ENCODE measurements at regions not wholly inside any gene's neighbourhood (a gene's known extent, or its start where the extent isn't known, plus 50 kb on each side); places are given as distances from the start of the nearest gene placed in this dataset.

DNA sequence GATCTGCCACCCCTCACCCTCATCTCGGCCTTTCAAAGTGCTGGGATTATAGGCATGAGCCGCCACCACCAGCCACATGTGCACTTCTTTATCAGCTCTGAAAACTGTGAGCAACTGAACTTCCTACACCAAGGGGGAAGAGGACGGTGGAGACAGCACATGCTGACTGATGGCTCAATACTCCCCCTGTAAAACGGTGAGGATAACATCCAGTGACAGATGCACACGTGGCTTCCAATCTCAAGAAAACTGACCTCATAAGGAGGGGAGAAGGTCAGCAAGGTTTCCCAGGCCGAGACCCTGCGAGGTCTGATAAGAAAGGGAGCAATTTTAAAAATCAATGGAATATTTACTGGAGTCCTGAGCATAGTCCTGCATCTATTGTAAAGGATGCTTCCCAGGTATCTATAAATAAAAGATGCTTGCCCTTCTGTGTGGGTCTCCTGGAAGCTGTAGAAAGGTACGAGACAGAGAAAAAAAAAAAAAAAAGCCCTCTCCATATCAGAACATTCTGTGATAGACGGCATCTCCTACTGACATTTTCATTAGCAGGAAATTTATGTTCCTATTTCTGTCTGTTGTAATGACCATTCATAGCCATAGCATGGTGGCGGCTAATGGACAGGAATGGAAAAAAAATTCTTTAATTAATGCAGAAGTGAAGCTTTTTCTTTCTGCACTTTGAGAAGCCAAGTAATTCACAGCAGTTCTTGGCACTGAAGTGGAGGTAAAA, 385.1 kb downstream of the ZNF536 start:
- DNase-seq (ENCODE audit: extremely low read depth, low read depth, low spot score): no peak

DNA sequence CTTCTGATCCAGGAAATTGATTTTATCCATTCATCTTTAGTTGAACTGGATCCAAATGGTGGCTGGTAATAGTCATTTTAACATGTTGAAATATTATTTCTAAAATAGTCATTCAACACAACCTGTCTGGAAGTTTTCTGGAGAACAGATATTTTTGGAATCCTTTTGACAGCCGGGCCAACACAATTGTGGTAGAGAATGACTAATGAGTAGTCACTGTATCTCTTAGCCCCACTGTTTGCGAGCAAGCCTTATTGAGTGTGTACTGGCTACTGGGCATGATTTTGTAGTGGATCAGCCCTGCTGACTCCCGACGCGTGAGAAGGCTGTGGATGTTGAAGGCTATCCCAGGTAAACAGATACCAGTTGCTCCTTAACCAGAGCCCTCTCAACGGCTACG, 383.4 kb downstream of the ZNF536 start:
- no peak for DNase-seq (ENCODE audit: extremely low read depth, low read depth, low spot score)

DNA sequence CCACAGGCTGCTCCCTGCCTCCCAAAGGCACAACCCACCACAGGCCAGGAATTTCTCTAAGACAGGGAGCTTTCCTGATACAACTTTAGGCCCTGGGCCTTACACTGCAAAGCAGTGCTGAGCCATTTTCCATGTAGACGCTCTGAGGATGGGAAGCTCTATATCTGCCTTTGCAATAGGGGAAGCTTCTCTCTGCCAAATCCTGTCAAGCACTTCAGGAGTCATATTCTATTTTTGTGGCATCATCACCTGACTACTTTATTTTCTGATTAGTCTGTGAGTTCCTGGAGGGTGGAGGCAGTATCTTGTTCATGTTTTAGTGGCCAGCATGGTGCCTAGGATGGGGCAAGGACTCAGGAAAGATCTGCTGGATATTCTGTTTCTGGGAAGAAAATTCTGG, 382.0 kb downstream of the ZNF536 start:
- no peak for DNase-seq (ENCODE audit: extremely low read depth, low read depth, low spot score)

DNA sequence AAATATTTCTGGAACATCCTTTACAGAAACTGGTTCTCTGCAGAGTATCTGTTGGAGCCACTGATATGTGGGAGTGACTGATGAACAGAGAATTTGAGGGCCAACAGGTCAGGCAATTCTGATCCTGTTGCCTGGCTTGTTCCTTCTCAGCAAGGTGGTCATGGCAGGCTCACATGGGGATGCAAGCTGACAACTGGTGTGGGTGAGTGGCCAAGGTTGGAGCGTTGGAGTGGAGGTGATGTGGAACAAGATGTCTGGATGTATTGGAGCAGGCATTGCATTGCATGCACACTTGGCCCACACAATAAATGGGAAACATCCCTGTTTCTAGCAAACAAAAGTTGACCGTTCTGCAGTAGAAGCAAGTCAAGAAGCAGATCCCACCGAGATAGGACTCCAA, 380.7 kb downstream of the ZNF536 start:
- no peak for DNase-seq (ENCODE audit: extremely low read depth, low read depth, low spot score)

DNA sequence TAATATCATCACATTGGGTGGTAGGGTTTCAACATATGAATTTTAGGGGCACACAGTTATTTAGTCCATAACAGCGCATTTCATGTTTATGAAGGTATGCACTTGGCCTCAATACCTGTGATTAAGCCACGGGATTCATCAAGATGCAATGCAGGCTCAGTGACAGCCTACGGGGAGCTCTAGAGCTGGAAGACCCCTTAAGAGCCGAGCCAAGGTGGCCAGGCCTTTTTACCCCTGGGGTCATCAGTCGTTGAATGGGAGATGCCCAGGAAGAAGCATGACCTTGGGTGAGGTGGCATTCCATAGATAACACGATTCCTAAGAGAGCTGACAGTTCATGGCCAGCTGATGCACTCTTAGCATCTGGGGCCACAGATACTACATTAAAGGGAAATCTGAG, 380.0 kb downstream of the ZNF536 start:
- no peak for DNase-seq (ENCODE audit: extremely low read depth, low read depth, low spot score)

DNA sequence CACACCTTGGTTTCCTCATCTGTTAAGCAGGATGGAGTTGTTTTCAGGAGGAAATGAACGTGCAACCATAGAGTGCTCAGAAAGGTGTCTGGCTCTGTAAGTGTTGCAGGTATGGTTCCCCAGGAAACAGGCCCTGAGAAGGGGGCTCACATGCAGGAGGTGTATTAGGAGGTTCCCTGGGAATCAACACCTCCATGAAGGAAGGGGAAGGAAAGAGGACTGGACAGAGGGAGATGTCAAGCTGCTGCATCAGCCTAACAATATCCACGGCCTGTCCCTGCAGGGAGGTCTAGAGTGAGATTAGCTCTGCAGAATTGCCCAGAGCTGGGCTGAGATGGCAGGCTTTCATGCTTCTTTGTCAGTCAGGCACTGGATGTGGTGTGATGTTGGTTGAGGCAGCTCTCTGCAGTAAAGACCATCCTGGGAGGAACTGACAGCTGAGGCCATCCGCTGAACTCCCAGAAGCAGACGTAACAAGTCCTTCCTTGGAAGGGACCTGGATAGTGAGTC, 373.3 kb downstream of the ZNF536 start:
- DNase-seq (ENCODE audit: extremely low read depth, low read depth, low spot score): no peak

DNA sequence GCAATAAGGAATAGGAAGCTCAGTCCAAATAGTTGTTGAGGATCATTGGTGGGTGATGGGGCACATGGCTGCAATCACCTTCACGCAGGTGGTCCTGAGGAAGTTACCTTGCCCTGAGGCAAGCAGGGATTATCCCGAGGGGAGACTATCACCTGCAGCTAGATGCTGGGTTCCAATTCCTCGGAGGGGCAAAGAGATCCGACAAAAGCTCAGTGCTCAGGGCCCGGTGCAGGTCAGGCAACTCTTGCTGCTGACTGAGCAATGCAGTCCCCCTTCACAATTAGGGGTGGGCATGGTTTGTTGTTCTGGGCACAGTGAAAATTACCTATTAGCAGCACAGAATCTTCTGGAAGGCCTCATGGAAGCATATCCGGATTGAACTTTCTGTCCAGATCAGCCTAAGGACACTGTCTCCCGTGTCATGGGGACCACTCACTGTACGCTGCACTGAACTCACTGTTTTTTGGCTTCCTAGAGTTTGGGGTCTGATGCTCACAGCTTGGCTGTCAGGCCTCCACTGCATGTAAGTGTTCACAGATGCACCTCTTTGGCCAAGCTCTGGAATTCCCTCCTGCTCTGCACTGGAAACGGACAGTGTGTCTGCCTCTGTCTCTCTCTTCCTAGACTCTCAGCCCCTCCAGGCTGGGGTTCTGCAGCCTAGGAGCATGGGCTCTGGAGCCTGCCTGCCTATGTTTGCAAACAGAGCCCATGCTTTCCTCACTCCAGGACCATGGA, 372.7 kb downstream of the ZNF536 start:
- no peak for DNase-seq (ENCODE audit: extremely low read depth, low read depth, low spot score)

DNA sequence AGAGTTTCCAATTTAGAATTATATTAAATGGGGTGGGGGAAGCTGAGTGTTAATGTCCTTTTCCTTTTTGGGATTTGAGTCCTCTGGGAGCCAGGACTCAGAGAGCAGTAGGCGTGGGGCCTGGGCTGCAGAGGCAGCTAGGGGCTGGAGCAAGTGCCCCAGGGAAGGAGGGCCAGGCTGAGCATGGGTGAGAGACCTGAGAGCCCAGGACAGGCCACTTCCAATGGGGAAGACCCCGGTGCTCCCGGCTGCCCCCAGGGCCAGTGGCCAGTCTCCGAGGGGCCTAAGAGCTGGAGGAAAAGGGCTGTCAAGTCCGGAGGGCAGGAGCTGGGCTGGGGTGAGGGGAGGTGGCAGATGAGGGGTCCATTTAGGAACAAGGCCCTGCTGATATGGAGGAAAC, 371.5 kb downstream of the ZNF536 start:
- no peak for DNase-seq (ENCODE audit: extremely low read depth, low read depth, low spot score)

DNA sequence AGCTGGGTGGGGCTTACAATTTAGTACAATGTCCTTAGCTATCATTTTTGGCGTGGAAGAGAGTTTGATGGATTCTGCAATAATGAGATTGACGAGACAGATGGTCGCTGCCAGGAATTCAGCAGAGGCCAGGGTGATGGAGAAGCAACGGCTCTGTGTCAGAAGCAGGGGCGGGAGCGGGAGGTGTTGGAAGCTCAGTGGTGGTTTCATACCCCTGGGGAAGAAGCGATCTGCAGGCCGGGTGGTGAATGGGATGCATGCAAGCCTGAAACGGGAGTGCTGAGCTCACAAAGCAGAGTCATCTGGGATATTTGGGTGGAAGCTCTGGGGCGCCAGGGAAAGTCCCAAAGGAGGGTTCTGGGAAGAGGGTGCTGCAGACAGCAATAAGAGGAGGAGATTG, 370.8 kb downstream of the ZNF536 start:
- DNase-seq (ENCODE audit: extremely low read depth, low read depth, low spot score): no peak

DNA sequence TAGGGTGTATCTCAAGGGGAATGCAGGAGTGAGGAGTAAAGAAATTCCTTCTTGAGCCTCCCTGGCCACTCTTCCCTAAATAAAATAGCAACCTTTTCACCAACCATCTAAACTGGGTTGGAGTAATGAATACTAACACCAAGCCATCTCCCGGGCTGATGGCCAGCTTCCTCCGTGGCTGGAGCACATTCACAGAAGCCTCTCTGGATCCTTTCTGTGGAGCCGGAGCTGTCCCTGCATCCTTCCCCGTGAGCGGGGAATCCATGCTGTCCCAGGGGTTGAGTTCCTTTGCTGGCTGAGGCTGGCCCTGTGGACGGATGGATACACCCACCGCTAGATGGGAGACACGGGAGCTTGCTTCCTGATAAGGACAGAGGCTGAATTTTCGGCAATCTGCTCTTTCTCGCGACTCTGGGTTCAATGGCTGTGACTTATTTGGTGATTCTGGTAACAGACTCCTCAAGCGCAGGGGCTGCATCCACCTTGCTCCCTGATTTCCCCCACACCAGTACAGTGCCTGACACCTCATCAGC, 370.3 kb downstream of the ZNF536 start:
- DNase-seq (ENCODE audit: extremely low read depth, low read depth, low spot score): no peak

DNA sequence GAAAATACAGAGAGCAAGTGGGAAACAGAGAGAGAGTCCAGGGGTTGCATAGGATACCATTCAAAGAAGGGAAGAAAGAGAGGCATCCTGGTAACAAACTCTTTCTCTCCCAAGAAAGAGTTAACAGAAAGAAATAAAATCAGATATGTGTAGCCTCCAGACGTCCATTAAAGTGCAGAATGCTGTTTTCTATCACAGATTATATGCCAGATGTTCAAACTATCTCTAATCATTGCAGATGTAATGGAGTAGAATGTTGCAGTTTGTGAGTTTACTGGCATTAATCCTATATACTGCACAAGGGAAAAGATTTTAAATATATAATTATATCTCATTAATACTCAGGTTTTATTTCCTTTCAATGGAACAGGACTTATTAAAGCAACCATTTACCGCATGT, 369.4 kb downstream of the ZNF536 start:
- DNase-seq (ENCODE audit: extremely low read depth, low read depth, low spot score): no peak

DNA sequence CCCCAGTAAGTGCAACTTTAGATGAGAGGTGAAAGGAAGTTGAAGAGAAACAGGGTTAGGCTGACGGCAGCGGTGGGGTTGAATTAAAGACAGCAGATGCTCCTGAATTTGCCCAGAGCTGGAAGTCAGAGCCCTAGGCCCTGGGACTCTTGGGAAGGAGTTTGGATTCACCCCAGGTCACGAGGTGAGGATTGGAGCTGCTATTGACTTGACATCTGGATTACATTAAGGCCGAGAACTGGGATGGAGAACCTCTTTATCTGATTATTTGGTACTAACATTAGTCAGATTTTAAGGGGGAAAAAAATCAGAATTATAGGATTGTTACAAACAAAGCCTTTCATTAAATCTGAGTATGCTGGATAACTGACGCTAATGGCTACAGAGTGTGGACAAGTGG, 367.2 kb downstream of the ZNF536 start:
- DNase-seq (ENCODE audit: extremely low read depth, low read depth, low spot score): no peak

DNA sequence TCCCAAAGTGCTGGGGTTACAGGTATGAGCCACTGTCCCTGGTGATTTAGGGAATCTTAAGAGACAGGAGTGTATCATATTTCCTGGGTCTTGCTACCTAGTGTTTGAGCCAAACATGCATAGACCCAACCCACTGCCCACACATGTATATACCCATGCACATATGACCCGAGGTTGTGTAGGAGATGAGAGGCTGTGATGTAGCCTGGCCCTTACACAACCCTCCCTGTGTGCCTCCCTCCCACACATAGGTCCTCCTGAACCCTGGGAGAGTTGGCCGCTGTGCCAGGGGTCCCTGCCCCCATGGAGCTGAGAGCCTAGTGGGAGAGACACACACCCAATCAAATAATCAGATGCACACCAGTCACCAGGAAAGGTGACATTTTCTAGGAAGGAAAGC, 365.9 kb downstream of the ZNF536 start:
- DNase-seq (ENCODE audit: extremely low read depth, low read depth, low spot score): no peak

DNA sequence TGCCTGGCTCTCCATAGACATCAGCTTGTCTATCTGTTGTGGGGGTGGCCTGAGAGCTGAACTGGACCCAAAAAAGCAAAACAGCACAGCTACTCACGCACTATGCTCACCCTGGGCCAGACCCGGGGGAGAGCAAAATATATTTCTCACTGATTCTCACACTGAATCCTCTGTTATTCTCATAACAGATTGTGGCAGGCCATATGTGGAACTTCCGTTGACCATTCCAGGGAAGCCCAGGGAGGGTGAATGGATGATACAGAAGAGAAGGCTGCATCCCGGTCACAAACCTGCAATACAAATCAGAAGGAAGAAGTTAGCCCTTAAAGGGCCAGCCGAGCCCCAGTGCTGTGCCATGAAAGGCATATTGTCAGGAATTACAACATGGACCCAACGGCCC, 362.5 kb downstream of the ZNF536 start:
- no peak for DNase-seq (ENCODE audit: extremely low read depth, low read depth, low spot score)

DNA sequence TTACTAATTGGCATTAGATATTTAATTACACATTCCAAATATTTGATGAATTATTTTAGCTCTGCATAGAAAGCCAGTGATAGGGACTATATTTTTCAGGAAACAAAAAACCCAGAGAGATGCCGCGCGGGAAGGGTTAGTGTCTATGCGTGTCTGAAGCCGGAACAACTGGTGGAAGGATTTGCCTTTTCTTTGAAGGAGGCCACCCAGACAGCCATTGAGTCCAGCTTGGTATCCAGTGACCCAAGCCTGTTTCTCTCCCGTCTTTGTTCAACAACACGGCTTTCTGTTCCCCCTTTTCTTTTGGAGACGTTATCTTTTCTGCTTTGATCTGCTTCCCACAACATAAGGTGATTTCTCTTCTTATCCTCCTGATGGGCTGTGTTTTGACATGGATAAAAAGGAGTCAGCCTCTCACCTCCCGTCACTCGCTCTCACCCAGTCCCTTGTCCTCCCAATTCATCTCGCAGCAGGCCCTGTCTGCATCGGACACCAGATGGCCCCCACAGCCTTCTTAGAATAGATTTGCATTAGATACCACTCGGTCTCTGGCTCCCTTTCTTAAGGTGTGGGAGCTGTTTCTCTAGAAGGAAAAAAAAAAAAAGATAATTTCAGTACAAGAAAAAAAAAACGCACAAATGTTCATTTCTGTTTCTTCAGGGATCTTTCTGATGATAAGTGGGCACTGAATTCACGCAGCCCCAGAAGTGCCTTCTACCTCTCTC, 361.8 kb downstream of the ZNF536 start:
- DNase-seq (ENCODE audit: extremely low read depth, low read depth, low spot score): no peak

DNA sequence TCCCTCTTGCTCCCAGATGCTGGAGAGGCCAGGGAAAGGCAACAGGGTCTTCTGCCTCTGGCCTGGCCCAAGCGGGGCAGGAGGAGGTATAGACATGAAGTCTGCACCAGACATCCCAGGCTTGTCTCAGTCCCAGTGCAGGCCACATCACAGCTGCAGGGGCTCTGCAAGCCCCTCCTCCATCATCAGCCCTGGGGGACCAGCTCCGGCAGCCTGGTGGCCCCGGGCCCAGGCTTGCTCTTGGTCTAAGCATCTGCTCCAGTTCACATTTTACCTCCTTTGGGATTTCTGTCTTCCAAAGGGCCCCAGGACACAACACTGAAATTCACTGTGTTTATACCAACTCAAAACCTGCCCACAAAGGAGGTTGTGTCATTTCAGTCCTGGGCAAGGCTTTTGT, 359.4 kb downstream of the ZNF536 start:
- no peak for DNase-seq (ENCODE audit: extremely low read depth, low read depth, low spot score)

DNA sequence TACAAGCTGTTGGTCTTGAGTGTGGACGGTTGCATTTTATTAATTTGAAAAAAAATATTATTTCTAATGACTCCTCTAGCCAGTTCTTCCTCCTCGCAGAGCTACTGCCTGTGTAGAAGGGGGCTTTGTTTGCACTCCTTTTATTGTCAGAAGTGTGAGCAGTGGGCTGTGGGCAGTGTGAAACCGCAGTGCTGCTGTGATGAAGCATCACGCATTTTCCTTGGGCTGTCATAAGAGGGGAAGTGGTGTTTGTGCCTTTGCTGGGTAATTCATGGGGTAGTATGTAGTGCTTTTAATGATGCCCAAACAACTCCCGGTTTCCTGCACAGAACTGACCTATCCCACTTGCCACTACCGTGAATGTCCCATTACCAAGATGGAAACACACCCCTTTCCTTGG, 357.3 kb downstream of the ZNF536 start:
- no peak for DNase-seq (ENCODE audit: extremely low read depth, low read depth, low spot score)

DNA sequence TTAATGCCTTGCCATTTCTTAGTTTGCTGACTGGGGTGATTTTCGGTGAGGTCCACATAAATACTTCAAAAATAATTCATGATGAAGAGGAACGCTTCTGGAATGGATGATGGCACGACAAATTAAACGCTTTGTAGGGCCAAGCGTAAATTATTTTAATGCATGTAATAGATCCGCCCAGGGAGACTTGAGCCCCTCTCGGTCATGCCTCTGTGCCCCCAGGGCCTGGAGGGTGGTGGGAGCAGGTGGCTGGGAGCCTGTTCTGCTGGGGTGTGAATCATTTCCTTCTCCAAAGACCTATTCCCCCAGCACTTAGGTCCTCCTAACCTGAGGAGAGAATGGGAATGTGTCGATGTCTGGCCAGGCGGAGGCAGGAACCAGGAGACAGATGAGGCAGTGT, 350.6 kb downstream of the ZNF536 start:
- no peak for DNase-seq (ENCODE audit: extremely low read depth, low read depth, low spot score)

DNA sequence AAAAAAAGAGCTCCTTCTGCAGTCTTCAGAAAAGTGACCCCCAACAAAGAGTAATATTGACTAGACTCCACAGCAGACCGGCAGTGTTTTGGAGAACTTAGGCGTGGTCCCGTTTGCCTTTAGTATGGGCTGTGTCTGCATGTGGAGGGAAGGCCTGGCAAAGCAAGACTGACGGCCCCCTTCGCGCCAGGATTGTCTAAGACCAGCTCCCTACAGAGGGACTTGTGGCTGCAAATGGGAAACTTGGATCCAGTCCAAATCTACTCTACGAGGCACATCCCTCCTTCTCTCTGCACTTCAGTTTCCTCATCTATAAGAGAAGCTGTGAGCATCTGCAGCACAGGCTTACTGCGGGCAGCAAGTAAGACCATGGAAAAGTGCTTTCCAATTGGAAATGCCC, 350.0 kb downstream of the ZNF536 start:
- DNase-seq (ENCODE audit: extremely low read depth, low read depth, low spot score): no peak

DNA sequence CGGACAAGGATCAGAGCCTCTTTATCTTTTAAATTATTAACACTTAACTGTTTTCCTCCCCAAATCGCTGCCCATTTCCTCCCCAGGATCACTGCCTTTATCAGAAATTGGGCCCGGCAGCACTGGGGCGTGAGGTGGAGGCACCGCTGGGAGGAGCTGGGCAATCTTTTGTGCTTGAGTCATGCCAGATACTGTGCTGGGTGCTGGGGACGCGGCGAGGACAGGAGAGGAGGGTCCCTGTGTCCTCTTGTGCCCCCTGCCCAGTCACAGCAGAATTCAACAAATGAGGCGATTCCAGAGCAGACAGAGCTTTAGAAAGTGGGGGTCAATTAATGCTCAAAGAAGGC, 347.8 kb downstream of the ZNF536 start:
- no peak for DNase-seq (ENCODE audit: extremely low read depth, low read depth, low spot score)

DNA sequence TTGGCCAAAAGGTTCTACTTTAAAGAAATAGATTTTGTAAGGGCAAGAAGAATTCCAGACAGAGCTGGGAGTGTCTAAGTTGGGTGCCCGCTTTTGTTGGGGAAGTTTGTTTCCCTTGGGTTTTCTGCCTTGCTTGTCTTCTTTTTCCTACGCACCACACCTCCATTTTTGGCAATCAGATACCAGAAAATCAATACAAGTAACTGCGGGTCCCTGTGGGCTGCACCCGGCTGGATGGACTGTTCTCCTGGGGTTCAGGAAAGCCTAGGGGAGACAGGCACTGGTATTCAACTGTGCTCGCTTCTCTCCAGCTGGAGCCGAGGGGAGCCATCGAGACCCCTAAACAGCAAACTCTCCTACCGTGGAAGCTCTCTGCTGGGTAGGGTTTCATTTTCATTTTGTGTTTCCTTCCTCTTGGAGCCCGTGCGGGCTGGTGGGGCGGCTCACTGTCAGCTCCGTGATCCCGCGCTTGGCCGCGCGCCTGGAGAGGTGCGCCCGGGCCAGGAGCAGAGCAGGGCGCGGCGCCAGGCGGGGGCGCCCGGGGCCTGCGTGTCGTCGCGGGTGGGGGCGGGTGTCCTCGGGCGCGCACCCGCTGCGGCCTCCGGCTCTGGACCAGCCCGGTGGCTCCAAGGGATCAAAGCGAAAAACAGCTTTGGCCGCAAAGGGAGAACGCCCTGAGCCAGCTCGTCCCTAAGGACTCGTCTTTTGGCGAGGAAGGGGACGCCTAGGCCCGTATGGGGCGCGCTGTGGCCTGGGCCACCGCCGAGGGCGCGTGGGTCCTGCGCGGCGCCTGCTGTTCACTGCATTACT, 347.2 kb downstream of the ZNF536 start:
- DNase-seq (ENCODE audit: extremely low read depth, low read depth, low spot score): no peak
